Panc1 (cell line): ENCODE measurements at regions not wholly inside any gene's neighbourhood (a gene's known extent, or its start where the extent isn't known, plus 50 kb on each side); places are given as distances from the start of the nearest gene placed in this dataset.

Experiments
- CTCF ChIP-seq: fragments of 450-650 bp; IDR thresholded peaks from 2 replicates; pipeline ENCODE4 v1.5.1; 2017; ENCODE audit warnings: mild to moderate bottlenecking
- POLR2AphosphoS5 ChIP-seq: IDR thresholded peaks from 2 replicates; pipeline ENCODE4 v1.6.1; 2012; ENCODE audit warnings: mild to moderate bottlenecking, low read depth, low read length, moderate library complexity

- no peak for TF ChIP-seq POLR2AphosphoS5
- no peak for TF ChIP-seq CTCF
Measured at GRCh38 chr13:90184355-90184754, 1163.1 kb upstream of the MIR17HG start.
